Ishikawa (cell line): ENCODE measurements at regions not wholly inside any gene's neighbourhood (a gene's known extent, or its start where the extent isn't known, plus 50 kb on each side); places are given as distances from the start of the nearest gene placed in this dataset.

ENCODE experiments used
- CEBPB ChIP-seq: IDR thresholded peaks from 2 replicates; pipeline ENCODE4 v1.6.1; 2012
- CREB1 ChIP-seq: IDR thresholded peaks from 2 replicates; pipeline ENCODE4 v1.6.1; 2012; ENCODE audit warnings: low read depth
- EGR1 ChIP-seq: IDR thresholded peaks from 2 replicates; pipeline ENCODE4 v1.6.1; 2012
- EP300 ChIP-seq: IDR thresholded peaks from 2 replicates; pipeline ENCODE4 v1.6.1; 2012; ENCODE audit warnings: borderline replicate concordance
- FOXM1 ChIP-seq: IDR thresholded peaks from 2 replicates; pipeline ENCODE4 v1.6.1; 2012; ENCODE audit warnings: low read depth, borderline replicate concordance
- MAX ChIP-seq: IDR thresholded peaks from 2 replicates; pipeline ENCODE4 v1.6.1; 2012
- NFIC ChIP-seq: IDR thresholded peaks from 2 replicates; pipeline ENCODE4 v1.6.1; 2012
- RAD21 ChIP-seq: IDR thresholded peaks from 2 replicates; pipeline ENCODE4 v1.6.1; 2012; ENCODE audit warnings: low read depth
- REST ChIP-seq: IDR thresholded peaks from 2 replicates; pipeline ENCODE4 v1.6.1; 2012; ENCODE audit warnings: low read depth, mild to moderate bottlenecking
- TAF1 ChIP-seq: IDR thresholded peaks from 2 replicates; pipeline ENCODE4 v1.6.1; 2012; ENCODE audit warnings: low read depth, mild to moderate bottlenecking
- TCF12 ChIP-seq: IDR thresholded peaks from 2 replicates; pipeline ENCODE4 v1.6.1; 2012; ENCODE audit warnings: low read depth
- TEAD4 ChIP-seq: IDR thresholded peaks from 2 replicates; pipeline ENCODE4 v1.6.1; 2012
- USF1 ChIP-seq: IDR thresholded peaks from 2 replicates; pipeline ENCODE4 v1.6.1; 2012
- YY1 ChIP-seq: IDR thresholded peaks from 2 replicates; pipeline ENCODE4 v1.6.1; 2012; ENCODE audit warnings: low read depth
- ZBTB7A ChIP-seq: IDR thresholded peaks from 2 replicates; pipeline ENCODE4 v1.6.1; 2012; ENCODE audit warnings: low read depth

- TF ChIP-seq TCF12 = no peak
- TF ChIP-seq TAF1 = no peak
- TF ChIP-seq CEBPB = no peak
- TF ChIP-seq RAD21 = no peak
- TF ChIP-seq USF1 = no peak
- TF ChIP-seq ZBTB7A = no peak
- no peak for TF ChIP-seq MAX
- no peak for TF ChIP-seq EP300
- TF ChIP-seq CREB1 = no peak
- no peak for TF ChIP-seq NFIC
These were observed 2026.1 kb upstream of the TENM3 start for GRCh38 chr4:180217070-180217469.

GRCh38 chr4:180219080-180219479, 2024.1 kb upstream of the TENM3 start:
- TF ChIP-seq TEAD4 = no peak
- TF ChIP-seq RAD21 = no peak
- TF ChIP-seq REST = no peak
- no peak for TF ChIP-seq NFIC
- no peak for TF ChIP-seq YY1
- TF ChIP-seq CREB1 = no peak
- no peak for TF ChIP-seq ZBTB7A
- TF ChIP-seq TCF12 = no peak
- TF ChIP-seq MAX = no peak
- no peak for TF ChIP-seq EGR1
- no peak for TF ChIP-seq EP300
- no peak for TF ChIP-seq FOXM1
- TF ChIP-seq CEBPB = no peak
- no peak for TF ChIP-seq USF1
- no peak for TF ChIP-seq TAF1

GRCh38 chr4:180225977-180226376, 2017.2 kb upstream of the TENM3 start:
- no peak for TF ChIP-seq TCF12
- no peak for TF ChIP-seq YY1
- no peak for TF ChIP-seq ZBTB7A
- no peak for TF ChIP-seq FOXM1
- TF ChIP-seq MAX = no peak
- TF ChIP-seq CEBPB = no peak
- no peak for TF ChIP-seq NFIC
- no peak for TF ChIP-seq TEAD4
- no peak for TF ChIP-seq EP300
- TF ChIP-seq RAD21 = no peak
- no peak for TF ChIP-seq REST
- TF ChIP-seq CREB1 = no peak
- no peak for TF ChIP-seq TAF1
- no peak for TF ChIP-seq USF1
- TF ChIP-seq EGR1 = no peak

- TF ChIP-seq CEBPB = no peak
- peak; percentile 79 for TF ChIP-seq REST
- no peak for TF ChIP-seq TCF12
These were observed 2008.5 kb upstream of the TENM3 start for GRCh38 chr4:180234730-180235129.
